Mammary epithelial cell (primary cell): ENCODE measurements at regions not wholly inside any gene's neighbourhood (a gene's known extent, or its start where the extent isn't known, plus 50 kb on each side); places are given as distances from the start of the nearest gene placed in this dataset.

Source experiments
- CTCF ChIP-seq, 2 donors: IDR thresholded peaks in 1 of 2; conservative IDR thresholded peaks in 1 of 2; 2 replicates each; pipeline ENCODE4 v1.5.1; 2011 to 2012; ENCODE audit warnings: inconsistent platforms in 2 of 2, low read length in 2 of 2, mild to moderate bottlenecking in 2 of 2, control low read depth in 1 of 2, low read depth in 1 of 2; ENCODE audit not compliant: insufficient read depth in 1 of 2; ENCODE audit errors: extremely low read depth in 1 of 2
- EZH2 ChIP-seq: IDR thresholded peaks from 2 replicates; pipeline ENCODE4 v1.6.1; 2012; ENCODE audit warnings: low read length, inconsistent platforms, borderline replicate concordance

DNA sequence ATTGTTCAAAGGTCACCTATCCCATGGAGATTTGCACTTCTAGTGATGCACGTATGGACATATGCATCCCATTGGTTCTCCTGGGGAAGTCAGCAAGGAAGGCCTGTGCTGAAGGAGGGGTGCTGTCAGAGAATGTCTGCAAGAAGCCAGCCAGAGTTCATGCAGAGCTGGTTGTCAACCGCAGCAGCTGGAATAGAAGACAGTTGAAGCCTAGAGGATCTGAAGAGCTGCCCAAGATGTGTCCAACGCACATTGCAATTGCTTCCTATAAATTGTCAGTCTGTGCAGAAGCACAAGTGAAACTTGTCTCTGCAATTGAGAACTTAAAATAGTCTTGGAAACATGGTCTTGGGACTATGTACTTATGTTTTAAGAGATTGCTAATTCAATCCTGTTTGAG, 82.1 kb upstream of the CNTNAP4 start:
- TF ChIP-seq EZH2 = no peak
- TF ChIP-seq CTCF (conservative IDR thresholded peaks at IDR 0.05 in 1 of 2, IDR thresholded peaks at IDR 0.05 in 1 of 2; ENCODE audit: extremely low read depth in 1 of 2, insufficient read depth in 1 of 2, low read depth in 1 of 2, low read length in 2 of 2) = no peak
